Left kidney (tissue), 1 donor: ENCODE measurements at regions not wholly inside any gene's neighbourhood (a gene's known extent, or its start where the extent isn't known, plus 50 kb on each side); places are given as distances from the start of the nearest gene placed in this dataset.
"Not testable (repeated sequence)": the region's sequence is repeated elsewhere in the genome, so short reads cannot be mapped to it uniquely, and the experiment has no call there.

ENCODE experiments used
- DNase-seq: peaks from one replicate; pipeline ENCODE4 v3.0.0-alpha.2; 2013

GRCh38 chr2:240375024-240375645 lies 60.3 kb upstream of the GPC1 start:
- no peak for DNase-seq

GRCh38 chr2:240376739-240377138 lies 58.7 kb upstream of the GPC1 start:
- no peak for DNase-seq

- DNase-seq: no peak
Observed at GRCh38 chr2:240377366-240377765, 58.1 kb upstream of the GPC1 start.

GRCh38 chr2:240379089-240379636 lies 56.3 kb upstream of the GPC1 start:
- no peak for DNase-seq

GRCh38 chr2:240383099-240383758 lies 52.2 kb upstream of the GPC1 start:
- no peak for DNase-seq

GRCh38 chr2:240383871-240384700 lies 51.4 kb upstream of the GPC1 start:
- DNase-seq: no peak

- no peak for DNase-seq
Observed at GRCh38 chr2:240384711-240385450, 50.6 kb upstream of the GPC1 start.

GRCh38 chr2:240385451-240386161 lies 49.9 kb upstream of the GPC1 start:
- not testable (repeated sequence) for DNase-seq
